GM12878 (cell line): ENCODE measurements at regions not wholly inside any gene's neighbourhood (a gene's known extent, or its start where the extent isn't known, plus 50 kb on each side); places are given as distances from the start of the nearest gene placed in this dataset.

Source experiments
- ATAC-seq: fragments of 200-7000 bp; cut with Tn5 transposase; 3 replicates; pipeline ENCODE4 v1.9.1; 2020; ENCODE audit warnings: mild to moderate bottlenecking, moderate library complexity
- BruUV-seq: library from RNA; stranded (reverse); fragments of 400-500 nt; replicated peaks from 2 replicates; lab custom pipeline; 2021; lab: Mats Ljungman, UMichigan
- CTCF ChIA-PET: fragments of 300-600 bp; sonication (Branson Sonifier 250); formaldehyde crosslinking; extraction: SDS; loops from one replicate; lab custom pipeline; 2021; ENCODE audit warnings: inconsistent platforms; lab: Yijun Ruan, JAX
- POLR2A ChIA-PET: fragments of 350-600 bp; formaldehyde crosslinking; extraction: SDS; loops from one replicate; lab custom pipeline; 2021; ENCODE audit warnings: inconsistent platforms; lab: Charles Lee
- RAD21 ChIA-PET: fragments of 300-600 bp; sonication (Branson Sonifier 250); formaldehyde crosslinking; loops from one replicate; lab custom pipeline; 2023; ENCODE audit warnings: antibody characterized with exemption; ENCODE audit not compliant: unreplicated experiment; lab: Charles Lee
- SMC1A ChIA-PET: fragments of 300-600 bp; sonication (Branson Sonifier 250); formaldehyde crosslinking; loops from one replicate; lab custom pipeline; 2023; ENCODE audit not compliant: unreplicated experiment, uncharacterized antibody; lab: Charles Lee
- DNase-seq: peaks from one replicate; pipeline ENCODE4 v3.0.0-alpha.2; 2011; ENCODE audit warnings: low read depth, low spot score
- FAIRE-seq: peaks from 3 replicates; lab custom pipeline; 2011; peaks lifted over from hg19 to GRCh38; lab: Jason Lieb, UNC
- H2AFZ ChIP-seq: 2 replicates; pipeline ENCODE4 v1.6.0; 2011; ENCODE audit warnings: low read depth, low read length, control low read depth; ENCODE audit not compliant: control insufficient read depth
- H3K27ac ChIP-seq: 2 replicates; pipeline ENCODE4 v1.5.1; 2011; ENCODE audit warnings: control low read depth; ENCODE audit not compliant: control insufficient read depth, insufficient read depth
- H3K27me3 ChIP-seq, 2 experiments: replicated peaks in 1 of 2; 2 replicates each; pipeline versions ENCODE4 v1.6.0 to v1.6.1; 2011; ENCODE audit warnings: low read length in 1 of 2; ENCODE audit not compliant: control insufficient read depth in 2 of 2, insufficient read depth in 2 of 2
- H3K36me3 ChIP-seq, 2 experiments: 2 replicates each; pipeline ENCODE4 v1.5.1; 2011; ENCODE audit warnings: low read length in 1 of 2; ENCODE audit not compliant: control insufficient read depth in 2 of 2, insufficient read depth in 2 of 2
- H3K4me1 ChIP-seq: 2 replicates; pipeline ENCODE4 v1.6.1; 2011; ENCODE audit warnings: mild to moderate bottlenecking, low read length, moderate library complexity, mixed read lengths; ENCODE audit not compliant: control insufficient read depth, insufficient read depth
- H3K4me2 ChIP-seq: 2 replicates; pipeline ENCODE4 v1.6.0; 2011; ENCODE audit warnings: control low read depth; ENCODE audit not compliant: control insufficient read depth, insufficient read depth
- H3K4me3 ChIP-seq: fragments of 200-600 bp; sonication (generic); 2 replicates; pipeline ENCODE4 v1.5.1; 2016
- H3K79me2 ChIP-seq: 2 replicates; pipeline ENCODE4 v1.6.0; 2011; ENCODE audit warnings: low read length; ENCODE audit not compliant: control insufficient read depth, insufficient read depth
- H3K9ac ChIP-seq: 2 replicates; pipeline ENCODE4 v1.8.0; 2011; ENCODE audit warnings: low read length, control low read depth, mixed read lengths; ENCODE audit not compliant: control insufficient read depth, insufficient read depth
- H3K9me3 ChIP-seq: replicated peaks from 3 replicates; pipeline ENCODE4 v1.5.1; 2011; ENCODE audit warnings: mild to moderate bottlenecking, low read length; ENCODE audit not compliant: control insufficient read depth, insufficient read depth
- H4K20me1 ChIP-seq: 2 replicates; pipeline ENCODE4 v1.6.0; 2011; ENCODE audit not compliant: control insufficient read depth, insufficient read depth
- CHD2 ChIP-seq: IDR thresholded peaks from 2 replicates; pipeline ENCODE4 v1.6.1; 2011; ENCODE audit warnings: low read depth, low read length, improper control_type of control experiment, borderline replicate concordance
- ETV6 ChIP-seq, 2 experiments: fragments of 450-650 bp in 1 of 2; IDR thresholded peaks in 1 of 2; conservative IDR thresholded peaks in 1 of 2; 2 replicates each; pipeline ENCODE4 v1.6.1; 2014; ENCODE audit warnings: antibody characterized with exemption in 1 of 2, borderline replicate concordance in 1 of 2, low read depth in 1 of 2, mild to moderate bottlenecking in 1 of 2, moderate library complexity in 1 of 2
- EZH2 ChIP-seq: IDR thresholded peaks from 2 replicates; pipeline ENCODE4 v1.6.1; 2012; ENCODE audit warnings: low read depth, mild to moderate bottlenecking, control low read depth, inconsistent platforms, low read length, borderline replicate concordance; ENCODE audit not compliant: control insufficient read depth
- NFXL1 ChIP-seq: fragments of 450-650 bp; IDR thresholded peaks from 2 replicates; pipeline ENCODE4 v1.6.1; 2017; ENCODE audit warnings: antibody characterized with exemption, mild to moderate bottlenecking, borderline replicate concordance
- NR2C2 ChIP-seq: IDR thresholded peaks from 2 replicates; pipeline ENCODE4 v1.6.1; 2011; ENCODE audit warnings: borderline replicate concordance, low read depth; ENCODE audit not compliant: control insufficient read depth, insufficient read length
- SIN3A ChIP-seq: IDR thresholded peaks from 2 replicates; pipeline ENCODE4 v1.6.1; 2012; ENCODE audit warnings: low read depth, low read length, improper control_type of control experiment
- ZBTB40 ChIP-seq: fragments of 450-650 bp; IDR thresholded peaks from 2 replicates; pipeline ENCODE4 v1.6.1; 2016; ENCODE audit warnings: mild to moderate bottlenecking, moderate library complexity, borderline replicate concordance
- ZNF274 ChIP-seq: IDR thresholded peaks from one replicate; pipeline ENCODE4 v1.8.0; 2011; ENCODE audit not compliant: insufficient read length, insufficient read depth
- WGBS: methylation state at CpG from one replicate; pipeline ENCODE4 v1.1.6; 2016; ENCODE audit warnings: low lambda C conversion rate; ENCODE audit not compliant: insufficient replicate concordance, insufficient coverage; ENCODE audit errors: missing lambda C conversion rate; 5-methylcytosine and 5-hydroxymethylcytosine counted together
- in situ Hi-C: fragments of 300-500 bp; cut with MboI; formaldehyde crosslinking; loops from 9 replicates; pipeline ENCODE4 v1.14.3; 2018; ENCODE audit warnings: mixed read lengths
- intact Hi-C: fragments of 100-400 bp; cut with micrococcal nuclease; formaldehyde crosslinking; loops from one replicate; pipeline ENCODE4 v1.14.2; 2022; ENCODE audit not compliant: unreplicated experiment

GRCh38 chr6:169918954-169919549 is 167.6 kb downstream of the ERMARD start:
- no peaks in the 10 kb centered on the region for H4K20me1 ChIP-seq
- H3K4me3 ChIP-seq, result no peak overlapping the region
- CTCF ChIA-PET, result no interaction called here
- no peaks in the 10 kb centered on the region for H3K4me1 ChIP-seq
- intact Hi-C loops (no loop called here), in situ Hi-C loops (no loop called here)
- H2AFZ ChIP-seq, result no peak overlapping the region
- POLR2A ChIA-PET, result no interaction called here
- H3K9me3 ChIP-seq, result peaks cover 2% of the 10 kb centered on the region; the same call in 1 of the 3 replicates
- no TSS peak for BruUV-seq
- H3K79me2 ChIP-seq, result no peaks in the 10 kb centered on the region
- no peaks in the 10 kb centered on the region for H3K36me3 ChIP-seq
- SMC1A ChIA-PET, result no interaction called here
- FAIRE-seq (no peak), ATAC-seq (no peak), DNase-seq (no peak)
- H3K4me2 ChIP-seq, result no peak overlapping the region
- H3K9ac ChIP-seq, result no peak overlapping the region
- H3K27ac ChIP-seq, result no peak overlapping the region
- H3K27me3 ChIP-seq, result no peaks in the 10 kb centered on the region
- no peak for TF ChIP-seq EZH2
- peak; percentile 49 for TF ChIP-seq NR2C2
- 84% methylated on average over 26 of the region's 26 CpGs for WGBS
- RAD21 ChIA-PET, result no interaction called here

- Histone ChIP-seq H3K4me3 (no peak overlapping the region), H3K9me3 (peaks cover 2% of the 10 kb centered on the region; the same call in 1 of the 3 replicates), H3K36me3 (no peaks in the 10 kb centered on the region), H4K20me1 (no peaks in the 10 kb centered on the region), H3K4me2 (no peak overlapping the region), H2AFZ (no peak overlapping the region), H3K27me3 (no peaks in the 10 kb centered on the region), H3K27ac (no peak overlapping the region), H3K79me2 (no peaks in the 10 kb centered on the region), H3K4me1 (no peaks in the 10 kb centered on the region), H3K9ac (no peak overlapping the region)
- BruUV-seq, result no TSS peak
- ChIA-PET SMC1A (no interaction called here), CTCF (no interaction called here), RAD21 (no interaction called here), POLR2A (no interaction called here)
- intact Hi-C loops (no loop called here), in situ Hi-C loops (no loop called here)
- WGBS, result 58% methylated on average over 21 of the region's 21 CpGs
- no peak for FAIRE-seq
- no peak for TF ChIP-seq ZNF274
- TF ChIP-seq ZBTB40, result no peak
- no peak for TF ChIP-seq SIN3A
- no peak for TF ChIP-seq NFXL1
- TF ChIP-seq CHD2, result no peak
- TF ChIP-seq ETV6 (conservative IDR thresholded peaks at IDR 0.05 in 1 of 2, IDR thresholded peaks at IDR 0.05 in 1 of 2; ENCODE audit: borderline replicate concordance in 1 of 2, low read depth in 1 of 2), result no peak
- no peak for ATAC-seq
- no peak for DNase-seq
These were observed 167.0 kb downstream of the ERMARD start for GRCh38 chr6:169918239-169918953.
